ENCODE measurements at regions not wholly inside any gene's neighbourhood (a gene's known extent, or its start where the extent isn't known, plus 50 kb on each side); places are given as distances from the start of the nearest gene placed in this dataset.
"Not testable (repeated sequence)": the region's sequence is repeated elsewhere in the genome, so short reads cannot be mapped to it uniquely, and the experiment has no call there.

DNA sequence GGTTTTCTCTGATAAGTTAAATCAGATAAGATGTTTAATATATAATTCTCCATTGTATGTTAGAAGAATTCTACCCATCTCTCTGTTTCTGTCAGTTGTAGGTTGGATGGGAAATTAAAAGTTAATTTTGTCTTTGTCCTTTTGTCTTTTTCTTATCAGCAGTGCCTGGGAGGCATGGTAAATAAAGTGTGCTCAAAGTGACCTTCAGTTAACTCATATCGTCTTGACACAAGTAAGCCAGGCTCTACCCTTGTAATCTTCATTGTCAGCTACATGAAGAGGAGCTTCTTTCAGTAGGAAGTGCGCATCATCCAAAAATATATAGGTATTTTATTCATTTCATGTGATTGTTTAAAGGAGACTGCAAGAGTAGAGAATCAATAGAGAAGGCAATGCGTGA lies 138.9 kb upstream of the NRIP1 start:
- DNase-seq (ENCODE audit: low spot score): no peak

DNA sequence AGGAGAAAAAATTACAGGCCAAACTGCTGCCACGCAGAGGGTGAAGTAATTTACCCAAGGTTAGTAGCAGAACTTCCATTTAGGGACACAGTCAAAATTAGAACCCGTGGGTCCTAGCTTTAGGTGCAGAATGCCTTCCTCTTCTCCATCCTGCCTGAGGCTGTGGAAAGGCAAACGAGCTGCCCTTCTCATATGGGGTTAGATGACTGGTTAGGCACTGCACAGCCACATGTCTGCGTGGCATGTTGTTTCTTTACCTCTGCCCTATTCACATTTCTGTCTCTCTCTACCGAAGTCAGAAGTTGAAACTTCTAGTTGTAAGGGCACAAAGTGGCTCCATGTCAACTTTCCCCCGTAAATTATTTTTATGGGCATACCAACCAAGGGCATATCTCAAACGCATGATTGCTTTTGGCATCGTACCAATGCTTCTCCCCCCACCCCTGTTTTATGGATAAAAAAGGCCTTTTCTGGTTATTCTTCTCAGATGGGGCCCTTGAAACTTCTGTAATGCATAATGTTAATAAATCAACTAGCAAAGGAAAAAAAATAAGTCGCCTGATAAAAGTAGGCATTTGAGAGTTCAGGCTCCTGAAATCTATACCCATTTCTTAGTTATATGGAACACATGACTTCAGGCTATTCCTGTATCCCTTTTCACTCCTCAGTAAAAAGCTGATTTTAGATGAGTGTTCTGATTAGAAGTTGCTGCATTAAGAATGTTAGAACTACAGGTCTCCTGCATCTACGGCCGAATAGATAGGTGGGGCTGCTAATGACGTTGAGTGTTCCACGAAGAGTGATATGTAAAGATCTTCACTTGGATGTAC lies 139.6 kb upstream of the NRIP1 start:
- DNase-seq (ENCODE audit: low spot score): no peak

DNA sequence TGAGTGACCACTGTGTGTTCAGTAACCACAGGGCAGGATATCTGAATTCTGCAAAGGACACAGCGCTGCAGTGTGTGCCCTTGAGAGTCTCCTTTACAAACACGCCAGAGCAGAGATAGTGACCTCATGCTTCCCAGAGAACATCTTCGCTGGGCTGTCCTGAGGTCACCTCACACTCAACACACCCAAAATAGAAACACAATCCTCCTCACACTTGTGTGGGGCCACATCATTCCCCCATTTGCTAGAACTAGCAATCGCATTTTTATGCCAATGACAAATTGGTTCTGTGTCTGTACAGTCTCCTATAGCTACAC lies 140.1 kb upstream of the NRIP1 start:
- DNase-seq (ENCODE audit: low spot score): no peak

DNA sequence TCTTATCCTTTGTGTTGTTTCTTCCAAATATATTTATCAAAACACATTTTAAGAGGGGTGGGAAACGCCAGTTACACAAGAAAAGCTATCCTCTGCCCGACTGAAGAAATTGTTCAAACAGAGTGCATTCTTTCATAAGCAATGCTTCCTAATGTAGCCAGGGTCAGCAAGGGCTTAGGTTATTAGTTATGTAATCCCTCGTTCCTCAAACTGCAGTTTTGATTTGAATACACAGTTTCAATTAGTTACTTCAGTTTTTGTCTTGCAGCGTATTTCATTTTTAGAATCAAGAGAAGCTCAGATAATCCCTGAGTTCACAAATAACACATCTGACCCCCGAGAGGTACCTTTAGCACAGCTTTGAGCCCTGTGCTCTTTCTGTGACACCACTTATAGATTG lies 141.7 kb upstream of the NRIP1 start:
- no peak for DNase-seq (ENCODE audit: low spot score)

DNA sequence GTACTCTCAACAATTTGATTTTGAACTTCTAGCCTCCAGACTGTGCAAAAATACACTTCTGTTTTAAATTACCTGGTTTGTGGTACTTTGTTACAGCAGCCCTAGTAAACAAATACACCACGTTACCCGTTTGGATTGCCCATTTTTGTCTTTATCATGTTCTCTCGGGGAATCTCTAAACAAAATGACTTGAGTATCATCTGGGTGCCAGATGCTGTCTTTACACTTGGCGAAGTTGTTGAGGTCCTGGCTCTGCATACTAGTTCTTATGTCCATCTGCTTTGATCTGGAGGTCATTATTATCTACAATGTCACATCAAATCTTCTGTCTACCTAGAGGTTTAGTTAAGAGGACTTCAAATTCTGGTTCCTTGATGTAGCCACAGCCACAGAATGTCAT lies 142.4 kb upstream of the NRIP1 start:
- no peak for DNase-seq (ENCODE audit: low spot score)

DNA sequence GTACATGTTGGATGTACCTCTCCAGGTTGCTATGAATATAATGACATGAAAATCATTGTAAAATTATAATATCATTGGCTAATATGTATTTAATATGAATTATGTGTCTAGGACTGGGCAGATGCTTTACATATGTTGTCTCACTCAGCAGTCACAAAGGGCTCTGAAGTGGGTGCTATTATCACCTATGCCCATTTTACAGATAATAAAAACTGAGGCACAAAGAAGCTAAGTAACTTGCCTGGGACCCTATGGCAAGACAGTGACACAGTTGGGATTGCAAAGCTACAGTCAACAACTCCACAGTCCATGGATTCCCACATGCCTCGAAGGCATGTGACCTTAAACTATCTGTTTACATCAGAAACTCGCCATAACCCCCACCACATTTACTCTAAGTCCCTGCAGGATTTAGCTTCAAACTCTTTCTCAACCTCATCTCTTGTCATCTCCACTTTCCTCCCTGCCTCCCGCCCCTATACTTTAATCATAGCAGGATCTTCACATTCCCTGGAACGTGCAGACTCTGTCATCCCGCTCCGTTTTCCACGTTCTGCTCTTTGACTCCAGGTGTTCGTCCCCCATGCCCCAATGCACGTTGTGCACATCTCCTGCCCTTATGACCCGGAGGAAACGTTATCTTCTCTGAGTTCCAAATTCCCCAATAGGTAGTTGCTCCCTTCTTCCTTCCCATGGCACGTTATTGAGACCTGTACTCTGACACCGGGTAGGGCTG lies 143.0 kb upstream of the NRIP1 start:
- no peak for DNase-seq (ENCODE audit: low spot score)

DNA sequence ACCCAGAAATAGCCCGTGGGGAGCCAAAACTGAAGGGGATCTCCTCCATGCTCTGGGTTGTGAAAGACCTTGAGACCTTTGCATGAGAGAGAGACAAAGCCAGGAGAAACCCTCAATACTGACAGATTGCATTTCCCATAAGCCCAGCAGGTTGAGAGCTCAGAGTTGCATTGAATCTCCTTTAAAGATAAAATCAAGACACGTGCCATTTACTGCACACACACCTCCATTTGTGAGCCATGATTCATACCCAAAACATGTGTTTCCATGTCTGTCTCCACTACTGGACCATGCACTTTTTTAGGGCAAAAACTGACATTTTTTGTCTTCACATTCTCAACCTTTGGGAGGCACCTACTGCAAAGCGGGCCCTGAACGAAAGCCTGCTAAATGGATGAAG lies 144.0 kb upstream of the NRIP1 start:
- DNase-seq (ENCODE audit: low spot score): no peak

- DNase-seq (ENCODE audit: low spot score): no peak
Measured at GRCh38 chr21:15209224-15209623, 144.4 kb upstream of the NRIP1 start.

GRCh38 chr21:15210235-15210678 lies 145.5 kb upstream of the NRIP1 start:
- no peak for DNase-seq (ENCODE audit: low spot score)

DNA sequence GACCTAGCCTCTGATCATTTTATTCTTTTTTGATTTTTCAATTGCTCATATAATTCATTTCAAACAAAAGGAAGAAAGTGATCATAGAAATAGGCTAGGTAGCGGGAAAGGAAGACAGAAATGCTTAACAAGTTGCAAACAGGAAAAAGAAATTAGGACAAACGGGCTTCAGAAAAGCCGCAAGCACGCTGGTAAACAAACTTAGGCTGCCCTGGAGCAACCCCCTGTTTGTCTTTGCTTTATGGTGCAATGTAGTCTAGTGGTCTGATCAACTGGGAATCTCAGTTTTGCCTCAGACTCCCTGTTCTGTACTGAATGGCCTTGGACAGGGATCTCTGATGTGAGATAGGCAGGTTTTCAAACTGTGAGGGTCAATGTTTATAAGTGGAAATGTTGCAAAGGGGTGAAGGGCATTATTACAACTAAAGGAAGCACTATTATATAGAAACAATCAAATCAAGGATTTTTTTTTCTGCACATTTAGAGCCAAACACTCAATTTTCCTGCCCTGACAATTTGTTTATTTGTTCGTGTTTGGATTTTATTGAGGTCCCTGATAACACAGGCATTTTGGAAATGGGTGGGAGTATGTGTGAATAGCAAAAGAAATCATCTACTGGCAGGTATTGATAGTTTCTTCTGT lies 146.8 kb upstream of the NRIP1 start:
- DNase-seq (ENCODE audit: low spot score): no peak

- DNase-seq (ENCODE audit: low spot score): no peak
Measured at GRCh38 chr21:15212206-15212605, 147.4 kb upstream of the NRIP1 start.

DNA sequence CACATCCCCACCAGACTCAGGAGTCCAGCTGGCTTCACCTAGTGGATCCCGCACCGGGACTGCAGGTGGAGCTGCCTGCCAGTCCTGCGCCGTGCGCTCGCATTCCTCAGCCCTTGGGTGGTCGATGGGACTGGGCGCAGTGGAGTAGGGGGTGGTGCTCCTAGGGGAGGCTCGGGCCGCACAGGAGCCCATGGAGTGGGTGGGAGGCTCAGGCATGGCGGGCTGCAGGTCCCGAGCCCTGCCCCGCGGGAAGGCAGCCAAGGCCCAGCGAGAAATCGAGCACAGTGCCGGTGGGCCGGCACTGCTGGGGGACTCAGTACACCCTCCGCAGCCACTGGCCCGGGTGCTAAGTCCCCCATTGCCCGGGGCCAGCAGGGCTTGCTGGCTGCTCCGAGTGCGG lies 153.7 kb upstream of the NRIP1 start:
- not testable (repeated sequence) for DNase-seq (ENCODE audit: low spot score)

- no peak for DNase-seq (ENCODE audit: low spot score)
Measured at GRCh38 chr21:15219039-15219438, 154.2 kb upstream of the NRIP1 start.

GRCh38 chr21:15219894-15220293 lies 155.1 kb upstream of the NRIP1 start:
- DNase-seq (ENCODE audit: low spot score): no peak

DNA sequence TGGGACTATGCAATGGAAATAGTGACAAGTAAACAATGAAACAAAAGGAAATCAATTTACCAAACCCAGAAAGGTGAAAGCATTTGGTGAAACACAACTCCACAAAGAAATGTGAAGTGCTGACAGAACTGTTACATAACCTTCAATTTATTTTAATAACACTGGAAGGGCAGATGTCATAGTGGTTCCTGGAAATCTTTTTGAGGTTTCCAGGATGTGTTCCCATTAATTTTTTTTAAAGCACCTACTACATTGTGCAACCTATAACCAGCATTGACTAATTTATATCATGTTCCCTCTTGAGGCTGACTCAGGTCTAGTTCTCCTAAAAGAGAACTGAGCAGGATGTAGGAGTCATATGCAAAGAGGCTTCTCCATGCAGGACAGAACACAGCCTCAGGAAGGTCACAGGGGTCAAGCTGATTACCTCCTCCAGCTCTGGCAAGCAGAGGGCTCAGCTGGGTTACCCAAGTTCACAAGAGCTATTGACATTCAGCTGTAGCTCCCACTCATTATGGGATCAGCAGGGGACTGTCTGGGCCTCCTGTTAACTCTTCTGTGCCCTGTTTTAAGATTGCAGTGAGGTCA lies 157.1 kb upstream of the NRIP1 start:
- no peak for DNase-seq (ENCODE audit: low spot score)

GRCh38 chr21:15222707-15223106 lies 157.9 kb upstream of the NRIP1 start:
- DNase-seq (ENCODE audit: low spot score): no peak

GRCh38 chr21:15224346-15225086 lies 159.7 kb upstream of the NRIP1 start:
- peak; percentile 18 for DNase-seq (ENCODE audit: low spot score)

DNA sequence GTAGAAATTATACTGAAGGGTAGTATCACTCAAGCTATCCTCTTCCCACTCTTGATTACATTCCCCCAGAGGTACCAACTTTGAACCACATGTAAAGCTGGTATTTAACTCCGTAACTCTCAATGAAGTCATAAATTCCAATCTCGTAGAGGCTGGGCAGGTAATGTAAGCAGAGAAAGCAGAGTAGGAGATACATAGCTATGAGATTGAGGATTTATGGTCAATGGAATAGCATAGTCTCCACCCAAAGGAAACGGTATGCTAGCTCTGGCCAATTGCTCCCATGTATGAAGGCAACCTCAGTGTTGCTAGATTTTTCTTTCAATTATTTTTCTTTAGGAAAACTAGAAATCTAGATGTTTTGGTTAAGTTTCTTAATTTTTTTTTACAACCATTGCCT lies 163.1 kb upstream of the NRIP1 start:
- DNase-seq (ENCODE audit: low spot score): no peak

DNA sequence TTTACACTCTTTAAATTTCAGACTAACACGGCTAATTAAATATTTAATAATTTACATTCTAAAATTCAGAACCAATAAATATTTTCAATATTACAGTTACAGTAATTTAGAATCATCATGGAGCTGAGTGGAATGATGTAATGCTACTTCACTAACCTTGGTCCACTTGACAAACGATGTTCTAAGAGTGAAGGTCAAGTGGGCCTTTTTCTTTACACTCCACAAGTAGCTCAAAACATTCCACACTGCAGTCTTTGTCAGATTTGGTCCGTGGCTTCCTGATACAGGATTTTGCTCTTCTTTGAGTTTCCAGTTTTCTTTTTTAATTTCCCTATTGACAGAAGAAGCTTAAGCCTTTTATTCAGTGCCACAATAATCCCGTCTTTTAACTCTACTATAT lies 164.6 kb upstream of the NRIP1 start:
- no peak for DNase-seq (ENCODE audit: low spot score)

DNA sequence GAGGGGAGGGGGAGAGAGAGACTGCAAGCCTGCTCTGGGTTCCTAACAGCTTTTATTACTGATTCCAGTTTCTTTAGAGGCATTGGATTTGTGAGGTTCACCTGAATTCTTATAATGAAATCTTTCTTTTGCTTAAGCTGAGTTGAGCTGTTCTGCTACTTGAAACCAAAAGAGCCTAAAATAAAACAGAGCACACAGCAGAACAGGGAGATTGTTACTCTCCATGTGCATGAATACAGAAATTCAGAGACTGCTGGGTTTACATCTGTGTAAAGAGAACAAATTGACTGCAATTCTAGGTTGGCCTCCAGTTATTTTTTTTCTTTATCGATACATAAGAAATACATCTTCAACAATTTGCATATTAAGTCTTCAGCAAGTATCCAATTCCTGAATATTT lies 168.8 kb upstream of the NRIP1 start:
- no peak for DNase-seq (ENCODE audit: low spot score)

- DNase-seq (ENCODE audit: low spot score): no peak
Measured at GRCh38 chr21:15236111-15236510, 171.3 kb upstream of the NRIP1 start.

- DNase-seq (ENCODE audit: low spot score): no peak
Measured at GRCh38 chr21:15240848-15241247, 176.0 kb upstream of the NRIP1 start.
